ENCODE measurements at regions not wholly inside any gene's neighbourhood (a gene's known extent, or its start where the extent isn't known, plus 50 kb on each side); places are given as distances from the start of the nearest gene placed in this dataset.

DNA sequence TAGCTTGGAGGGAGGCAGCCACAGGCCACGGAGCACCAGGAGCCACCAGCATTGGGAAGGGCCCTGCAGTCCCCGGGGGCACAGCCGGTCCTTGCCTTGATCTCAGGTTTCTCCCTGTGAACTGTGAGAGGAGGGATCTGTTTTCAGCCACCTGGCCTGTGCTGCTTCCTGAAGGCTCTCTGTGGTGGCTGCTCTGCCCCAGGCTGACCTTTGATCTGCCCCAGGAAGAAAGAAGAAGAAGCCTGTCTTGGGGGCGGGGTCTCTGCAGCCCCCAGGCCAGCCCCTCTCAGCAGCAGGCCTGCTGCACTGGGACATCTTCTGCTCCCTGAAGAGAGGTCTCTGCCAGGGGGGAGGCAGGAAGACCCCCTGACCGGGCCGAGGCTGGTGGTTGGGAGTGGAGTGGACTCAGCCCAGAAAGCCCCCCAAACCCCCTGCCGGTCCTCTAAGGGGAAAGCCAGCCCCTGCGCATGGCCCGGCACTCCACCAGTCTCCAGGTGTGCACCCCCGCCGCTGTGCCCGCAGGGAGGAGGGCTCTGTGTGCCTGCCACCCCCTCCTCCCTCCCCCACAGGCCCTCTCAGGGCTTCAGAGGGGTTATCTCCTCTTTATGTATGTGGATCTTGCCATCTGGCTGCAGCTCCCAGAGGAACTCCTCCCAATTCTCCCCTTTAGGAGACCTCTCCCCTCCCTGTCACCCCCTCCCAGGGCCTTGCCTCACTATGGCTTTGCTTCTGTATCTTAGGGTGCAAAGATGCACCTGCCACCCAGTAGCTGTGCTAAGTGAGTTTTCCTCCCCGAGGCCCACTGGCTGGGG lies 675.3 kb downstream of the BRD1 start:
- no peak overlapping the region for H3K27ac ChIP-seq
- no peak for TF ChIP-seq ZFX (IDR thresholded peaks at IDR 0.05; ENCODE audit: borderline replicate concordance)
- TF ChIP-seq, protein P1, sequence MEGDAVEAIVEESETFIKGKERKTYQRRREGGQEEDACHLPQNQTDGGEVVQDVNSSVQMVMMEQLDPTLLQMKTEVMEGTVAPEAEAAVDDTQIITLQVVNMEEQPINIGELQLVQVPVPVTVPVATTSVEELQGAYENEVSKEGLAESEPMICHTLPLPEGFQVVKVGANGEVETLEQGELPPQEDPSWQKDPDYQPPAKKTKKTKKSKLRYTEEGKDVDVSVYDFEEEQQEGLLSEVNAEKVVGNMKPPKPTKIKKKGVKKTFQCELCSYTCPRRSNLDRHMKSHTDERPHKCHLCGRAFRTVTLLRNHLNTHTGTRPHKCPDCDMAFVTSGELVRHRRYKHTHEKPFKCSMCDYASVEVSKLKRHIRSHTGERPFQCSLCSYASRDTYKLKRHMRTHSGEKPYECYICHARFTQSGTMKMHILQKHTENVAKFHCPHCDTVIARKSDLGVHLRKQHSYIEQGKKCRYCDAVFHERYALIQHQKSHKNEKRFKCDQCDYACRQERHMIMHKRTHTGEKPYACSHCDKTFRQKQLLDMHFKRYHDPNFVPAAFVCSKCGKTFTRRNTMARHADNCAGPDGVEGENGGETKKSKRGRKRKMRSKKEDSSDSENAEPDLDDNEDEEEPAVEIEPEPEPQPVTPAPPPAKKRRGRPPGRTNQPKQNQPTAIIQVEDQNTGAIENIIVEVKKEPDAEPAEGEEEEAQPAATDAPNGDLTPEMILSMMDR (IDR thresholded peaks at IDR 0.05): no peak

DNA sequence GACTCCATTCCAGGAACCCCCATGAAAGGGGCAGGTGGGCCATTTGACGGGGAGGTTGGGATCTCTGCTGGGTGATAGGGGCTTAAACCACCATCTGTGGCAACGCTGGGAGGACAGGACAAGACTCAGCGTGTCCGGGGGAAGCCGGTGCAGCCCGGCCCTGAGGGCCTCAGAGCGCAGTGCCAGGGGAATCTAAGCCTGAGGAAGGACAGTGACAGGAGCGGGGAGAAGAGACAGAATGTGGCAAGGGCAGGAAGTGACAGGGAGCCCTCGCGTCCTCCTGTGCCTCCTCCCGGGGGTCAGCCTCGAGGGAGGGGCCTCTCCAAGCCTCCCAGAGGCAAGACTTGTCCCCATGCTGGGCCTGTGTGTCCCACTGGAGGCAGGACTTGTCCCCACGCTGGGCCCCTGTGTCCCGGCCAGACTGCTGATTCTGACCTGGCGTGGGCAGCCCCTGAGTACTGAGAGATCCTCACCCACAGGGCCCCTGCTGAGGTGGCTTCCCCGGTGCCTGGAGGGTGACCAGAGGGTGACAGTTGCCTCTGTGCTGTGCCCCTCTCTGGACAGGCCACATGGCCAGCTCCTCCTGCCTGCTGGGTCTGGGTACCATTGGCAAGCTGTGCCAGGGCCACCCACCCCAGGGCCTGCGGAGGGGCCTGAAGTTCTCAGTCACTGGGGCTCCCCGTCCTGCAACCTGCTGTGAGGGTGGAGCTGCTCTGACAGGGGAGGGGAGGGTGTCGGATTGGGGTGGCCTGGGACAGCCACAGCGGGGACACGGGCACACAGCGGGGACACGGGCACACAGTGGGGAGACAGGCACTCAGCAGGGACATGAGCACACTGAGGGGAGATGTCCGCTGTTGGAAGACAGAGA lies 676.2 kb downstream of the BRD1 start:
- TF ChIP-seq ZFX (IDR thresholded peaks at IDR 0.05; ENCODE audit: borderline replicate concordance): no peak
- TF ChIP-seq, protein P1 (IDR thresholded peaks at IDR 0.05): no peak
- no peak overlapping the region for H3K27ac ChIP-seq

DNA sequence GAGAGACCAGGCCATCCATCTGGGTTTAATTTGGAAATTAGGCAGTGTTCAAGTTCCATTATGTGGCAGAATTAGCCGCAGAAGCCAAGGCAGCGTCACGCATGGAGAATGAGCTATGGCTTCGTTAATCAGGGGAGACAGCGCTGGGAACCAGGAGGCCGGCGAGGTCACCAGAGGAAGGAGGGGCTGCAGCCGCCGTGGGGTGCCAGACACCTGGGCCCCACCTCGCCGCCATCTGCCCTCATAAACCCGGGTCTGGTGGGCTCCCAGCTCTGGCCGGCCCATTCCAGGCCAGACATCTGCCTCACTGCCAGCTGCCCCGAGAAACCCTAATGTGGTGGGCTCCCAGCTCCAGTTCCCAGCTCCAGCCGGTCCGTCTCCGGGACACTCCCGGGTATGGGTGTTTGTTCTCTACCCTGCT lies 676.9 kb downstream of the BRD1 start:
- TF ChIP-seq ZFX (IDR thresholded peaks at IDR 0.05; ENCODE audit: borderline replicate concordance): no peak
- TF ChIP-seq, protein P1 (IDR thresholded peaks at IDR 0.05): no peak
- no peak overlapping the region for H3K27ac ChIP-seq

DNA sequence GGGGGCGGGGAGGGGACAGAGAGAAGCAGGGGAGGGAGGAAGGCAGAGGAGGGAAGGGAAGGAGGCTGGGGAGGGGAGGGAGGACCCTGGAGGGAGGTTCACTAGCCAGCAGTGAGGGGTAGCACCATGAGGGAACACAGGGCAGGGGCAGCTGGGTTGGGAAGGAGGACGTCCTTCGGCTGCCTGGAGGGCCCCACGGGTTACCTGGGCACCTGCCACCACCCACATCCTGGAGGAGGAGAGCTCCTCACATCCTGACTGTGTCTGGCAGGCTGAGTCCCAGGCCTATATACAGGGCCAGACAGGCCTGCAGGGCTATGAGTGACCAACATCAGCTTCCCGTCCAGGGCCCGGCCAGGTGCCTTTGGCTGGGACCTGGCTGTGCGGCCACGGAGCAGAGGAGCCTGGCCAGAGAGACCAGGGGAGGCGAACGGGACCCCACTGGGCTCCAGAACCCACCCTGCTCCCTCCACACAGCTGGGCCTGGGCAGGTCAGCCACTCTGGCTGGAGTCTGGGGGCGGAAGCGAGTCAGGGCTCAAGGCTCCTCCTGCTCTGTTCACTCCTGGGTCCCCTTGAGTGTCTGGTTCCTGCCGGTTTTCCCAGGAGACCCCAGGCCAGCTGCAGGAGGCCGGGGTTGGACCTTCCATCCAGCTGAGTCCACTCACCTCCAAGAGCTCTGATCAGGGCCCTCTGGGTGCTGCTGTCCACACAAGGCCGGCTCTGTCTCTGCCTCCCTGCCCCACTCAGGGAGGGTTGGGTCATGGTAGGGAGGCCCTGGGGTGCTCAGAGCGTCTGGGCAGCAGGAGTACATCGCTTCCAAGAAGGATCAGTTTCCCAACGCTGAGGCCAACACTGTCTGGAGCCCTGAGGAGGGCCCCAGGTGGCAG lies 677.7 kb downstream of the BRD1 start:
- no peak overlapping the region for H3K27ac ChIP-seq
- TF ChIP-seq, protein P1 (IDR thresholded peaks at IDR 0.05): no peak

DNA sequence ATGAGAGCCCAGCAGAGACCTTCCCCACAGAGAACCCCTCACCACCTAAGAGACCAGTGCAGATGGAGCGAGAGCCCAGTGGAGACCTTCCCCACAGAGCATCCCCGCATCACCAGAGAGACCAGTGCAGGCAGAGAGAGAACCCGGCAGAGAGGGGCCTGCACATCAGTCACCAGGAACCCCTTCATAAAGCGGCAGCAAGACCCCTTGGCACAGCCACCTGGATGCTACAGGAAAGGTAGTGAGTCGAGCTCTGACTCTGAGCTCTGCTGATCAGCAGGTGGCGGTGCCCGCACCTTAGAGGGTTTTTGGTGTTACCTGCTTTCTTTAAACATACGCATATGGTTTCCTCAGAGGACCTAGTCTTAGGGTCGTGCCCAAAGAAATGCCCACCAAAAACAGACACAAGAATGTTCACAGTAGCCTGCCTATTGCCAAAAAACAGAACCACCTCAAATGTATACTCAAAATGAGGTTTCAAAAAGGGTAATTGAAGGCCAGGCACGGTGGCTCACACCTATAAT lies 678.7 kb downstream of the BRD1 start:
- TF ChIP-seq, protein P1 (IDR thresholded peaks at IDR 0.05): no peak
- no peak for TF ChIP-seq ZFX (IDR thresholded peaks at IDR 0.05; ENCODE audit: borderline replicate concordance)
- no peak overlapping the region for H3K27ac ChIP-seq

DNA sequence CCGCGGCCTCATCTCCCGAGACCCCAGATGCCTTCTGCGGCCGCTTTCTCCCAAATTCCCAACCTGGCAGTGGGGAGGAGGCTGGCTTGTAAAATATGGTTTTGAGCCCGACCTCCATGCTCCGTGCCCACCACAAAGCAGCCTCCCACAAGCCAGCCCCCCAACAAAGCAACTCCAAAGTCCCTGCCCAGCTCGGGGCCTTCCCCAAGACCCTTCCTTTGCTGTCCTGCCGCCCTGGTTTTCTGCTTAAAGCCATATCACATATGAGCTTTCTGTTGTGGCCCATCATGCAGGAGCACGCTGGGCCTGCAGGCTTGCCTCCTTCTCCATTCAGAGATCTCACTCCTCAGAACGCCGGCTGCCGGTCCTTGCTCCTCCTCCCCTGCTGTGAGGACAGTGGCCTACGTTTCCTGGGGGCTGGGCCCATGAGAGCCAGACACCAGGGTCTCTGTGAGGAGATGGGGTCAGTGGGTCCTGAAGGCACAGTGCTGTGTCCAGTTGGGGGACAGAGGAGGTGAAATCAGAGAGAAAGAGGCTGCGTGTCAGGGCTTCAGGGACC lies 680.0 kb downstream of the BRD1 start:
- TF ChIP-seq, protein P1 (IDR thresholded peaks at IDR 0.05): no peak
- TF ChIP-seq ZFX (IDR thresholded peaks at IDR 0.05; ENCODE audit: borderline replicate concordance): no peak
- H3K27ac ChIP-seq: no peak overlapping the region
